ENCODE measurements at regions not wholly inside any gene's neighbourhood (a gene's known extent, or its start where the extent isn't known, plus 50 kb on each side); places are given as distances from the start of the nearest gene placed in this dataset.

- H3K27ac ChIP-seq = no peak overlapping the region
Observed at GRCh38 chr1:221217029-221217428, 337.8 kb downstream of the HLX start.

GRCh38 chr1:221223281-221223680 lies 344.0 kb downstream of the HLX start:
- no peak for TF ChIP-seq POLR2A (IDR thresholded peaks at IDR 0.05)
- no peak for TF ChIP-seq EP300 (IDR thresholded peaks at IDR 0.05)
- no peak for TF ChIP-seq CTCF (IDR thresholded peaks at IDR 0.05)
- no peak for DNase-seq
- no peak overlapping the region for H3K4me3 ChIP-seq
- intact Hi-C loops (cut with DNase I) = no loop called here
- no peaks in the 10 kb centered on the region for H3K4me1 ChIP-seq (ENCODE audit: insufficient read depth)
- no peaks in the 10 kb centered on the region for H3K36me3 ChIP-seq
- 82 to 96% (median 89%) methylated on average over 2 of the region's 2 CpGs for WGBS, 3 donors
- no peaks in the 10 kb centered on the region for H3K9me3 ChIP-seq
- no peaks in the 10 kb centered on the region for H3K27me3 ChIP-seq
- H3K27ac ChIP-seq = no peak overlapping the region

More at GRCh38 chr1:221217029-221217428, 337.8 kb downstream of the HLX start:
- TF ChIP-seq EP300 (IDR thresholded peaks at IDR 0.05) = no peak
- Histone ChIP-seq H3K4me1 (ENCODE audit: insufficient read depth) (no peaks in the 10 kb centered on the region), H3K27me3 (no peaks in the 10 kb centered on the region), H3K9me3 (no peaks in the 10 kb centered on the region), H3K36me3 (no peaks in the 10 kb centered on the region), H3K4me3 (no peak overlapping the region)
- intact Hi-C loops (cut with DNase I) = no loop called here
- DNase-seq = no peak
- 35 to 39% (median 35%) methylated on average over 3 of the region's 3 CpGs for WGBS, 3 donors

GRCh38 chr1:221227460-221227859 lies 348.2 kb downstream of the HLX start:
- TF ChIP-seq EP300 (IDR thresholded peaks at IDR 0.05) (no peak), CTCF (IDR thresholded peaks at IDR 0.05) (no peak), POLR2A (IDR thresholded peaks at IDR 0.05) (no peak)
- no peak for DNase-seq
- 61 to 84% (median 72%) methylated on average over 8 of the region's 8 CpGs for WGBS, 3 donors
- no peaks in the 10 kb centered on the region for H3K27me3 ChIP-seq
- H3K9me3 ChIP-seq = no peaks in the 10 kb centered on the region
- H3K36me3 ChIP-seq = no peaks in the 10 kb centered on the region
- H3K4me3 ChIP-seq = no peak overlapping the region
- intact Hi-C loops (cut with DNase I) = no loop called here
- no peak overlapping the region for H3K27ac ChIP-seq
- H3K4me1 ChIP-seq (ENCODE audit: insufficient read depth) = no peaks in the 10 kb centered on the region

GRCh38 chr1:221227872-221228337 lies 348.7 kb downstream of the HLX start:
- Histone ChIP-seq H3K36me3 (no peaks in the 10 kb centered on the region), H3K27ac (no peak overlapping the region), H3K4me1 (ENCODE audit: insufficient read depth) (no peaks in the 10 kb centered on the region), H3K27me3 (no peaks in the 10 kb centered on the region), H3K4me3 (no peak overlapping the region), H3K9me3 (no peaks in the 10 kb centered on the region)
- intact Hi-C loops (cut with DNase I) = no loop called here
- TF ChIP-seq POLR2A (IDR thresholded peaks at IDR 0.05) (no peak), CTCF (IDR thresholded peaks at IDR 0.05) (no peak), EP300 (IDR thresholded peaks at IDR 0.05) (no peak)
- no peak for DNase-seq
- WGBS, 3 donors = 10 to 22% (median 20%) methylated on average over 11 of the region's 11 CpGs

- no peak for TF ChIP-seq EP300 (IDR thresholded peaks at IDR 0.05)
- no peak for TF ChIP-seq POLR2A (IDR thresholded peaks at IDR 0.05)
- Histone ChIP-seq H3K36me3 (no peaks in the 10 kb centered on the region), H3K27ac (no peak overlapping the region), H3K4me1 (ENCODE audit: insufficient read depth) (no peaks in the 10 kb centered on the region), H3K4me3 (no peak overlapping the region), H3K9me3 (no peaks in the 10 kb centered on the region), H3K27me3 (no peaks in the 10 kb centered on the region)
- DNase-seq = no peak
- WGBS, 3 donors = 17 to 37% (median 29%) methylated on average over 5 of the region's 5 CpGs
- intact Hi-C loops (cut with DNase I) = no loop called here
Observed at GRCh38 chr1:221228594-221228993, 349.4 kb downstream of the HLX start.
